HepG2 (cell line): ENCODE measurements at regions not wholly inside any gene's neighbourhood (a gene's known extent, or its start where the extent isn't known, plus 50 kb on each side); places are given as distances from the start of the nearest gene placed in this dataset.

Experiments used
- ATAC-seq: fragments of 200-7000 bp; cut with Tn5 transposase; 3 replicates; pipeline ENCODE4 v1.9.1; 2020; ENCODE audit warnings: mild to moderate bottlenecking, moderate library complexity
- BruUV-seq: library from RNA; stranded (reverse); fragments of 400-500 nt; replicated peaks from 2 replicates; lab custom pipeline; 2021; lab: Mats Ljungman, UMichigan
- CTCF ChIA-PET: fragments of 300-600 bp; formaldehyde crosslinking; extraction: SDS; loops from one replicate; lab custom pipeline; 2021; ENCODE audit warnings: low total read pairs, inconsistent platforms, low intra/inter-chr PET ratio; lab: Yijun Ruan, JAX
- POLR2A ChIA-PET: fragments of 350-600 bp; sonication (Branson Sonifier 250); formaldehyde crosslinking; loops from one replicate; lab custom pipeline; 2020; ENCODE audit warnings: antibody characterized with exemption, inconsistent platforms; lab: Yijun Ruan, JAX
- DNase-seq: peaks from one replicate; pipeline ENCODE4 v3.0.0-alpha.2; 2015; ENCODE audit warnings: low spot score
- FAIRE-seq: peaks from 3 replicates; lab custom pipeline; 2011; peaks lifted over from hg19 to GRCh38; lab: Jason Lieb, UNC
- H2AFZ ChIP-seq: one replicate; pipeline ENCODE4 v1.6.1; 2011; ENCODE audit warnings: low read length, inconsistent platforms
- H3K27ac ChIP-seq: fragments of 300-600 bp; 3 replicates; pipeline ENCODE4 v1.8.0; 2011; ENCODE audit warnings: mixed run types, mild to moderate bottlenecking, mixed read lengths, low read length, inconsistent platforms; ENCODE audit not compliant: insufficient read depth; ENCODE audit errors: extremely low read length
- H3K27me3 ChIP-seq, 2 experiments: fragments of 200-600 bp in 1 of 2; 2 replicates in 1 of 2; 3 replicates in 1 of 2; pipeline versions ENCODE4 v1.6.0 to v1.8.0; 2011; ENCODE audit warnings: low read length in 2 of 2, mild to moderate bottlenecking in 2 of 2, moderate library complexity in 2 of 2, inconsistent platforms in 1 of 2; ENCODE audit not compliant: insufficient read depth in 2 of 2, control insufficient read depth in 1 of 2
- H3K36me3 ChIP-seq, 2 experiments: fragments of 200-600 bp in 1 of 2; replicated peaks in 1 of 2; 2 replicates in 1 of 2; 3 replicates in 1 of 2; pipeline versions ENCODE4 v1.5.1 to v1.8.0; 2011; ENCODE audit warnings: low read length in 2 of 2, inconsistent platforms in 1 of 2; ENCODE audit not compliant: insufficient read depth in 2 of 2, control insufficient read depth in 1 of 2
- H3K4me1 ChIP-seq: 2 replicates; pipeline ENCODE4 v1.5.1; 2012; ENCODE audit warnings: low read length, inconsistent platforms; ENCODE audit not compliant: insufficient read depth
- H3K4me2 ChIP-seq: 2 replicates; pipeline ENCODE4 v1.6.0; 2011; ENCODE audit warnings: low read depth, low read length, inconsistent platforms
- H3K4me3 ChIP-seq, 3 experiments: fragments of 200-600 bp in 1 of 3; sonication (generic), shearing (Covaris generic) in 1 of 3; replicated peaks in 1 of 3; 2 replicates each; pipeline ENCODE4 v1.5.1; 2011 to 2016; ENCODE audit warnings: low read length in 3 of 3, inconsistent platforms in 2 of 3, low read depth in 2 of 3, mild to moderate bottlenecking in 2 of 3, control low read depth in 1 of 3, mixed read lengths in 1 of 3; ENCODE audit not compliant: insufficient read depth in 1 of 3
- H3K79me2 ChIP-seq: one replicate; pipeline ENCODE4 v1.6.1; 2011; ENCODE audit warnings: low read length, inconsistent platforms; ENCODE audit not compliant: insufficient read depth
- H3K9ac ChIP-seq: 2 replicates; pipeline ENCODE4 v1.6.0; 2011; ENCODE audit warnings: mild to moderate bottlenecking, low read depth, low read length, inconsistent platforms; ENCODE audit not compliant: insufficient read depth
- H3K9me3 ChIP-seq: 2 replicates; pipeline ENCODE4 v1.5.1; 2012; ENCODE audit warnings: mild to moderate bottlenecking, low read length
- H4K20me1 ChIP-seq: 2 replicates; pipeline ENCODE4 v1.6.0; 2011; ENCODE audit warnings: inconsistent platforms, mild to moderate bottlenecking, low read length, moderate library complexity; ENCODE audit not compliant: insufficient read depth
- ATAD3A ChIP-seq: sonication (generic); formaldehyde crosslinking; IDR thresholded peaks from 2 replicates; pipeline ENCODE4 v1.4.0; 2020; ENCODE audit warnings: missing genetic modification reagents
- CHCHD3 ChIP-seq: sonication (generic); formaldehyde crosslinking; IDR thresholded peaks from 2 replicates; pipeline ENCODE4 v1.8.0; 2022; ENCODE audit warnings: mild to moderate bottlenecking, missing genetic modification reagents, moderate library complexity
- DNMT1 ChIP-seq: sonication (generic); formaldehyde crosslinking; IDR thresholded peaks from 2 replicates; pipeline ENCODE4 v1.5.1; 2020; ENCODE audit warnings: mild to moderate bottlenecking, missing genetic modification reagents
- ELF3 ChIP-seq: IDR thresholded peaks from 2 replicates; pipeline ENCODE4 v1.6.1; 2016; ENCODE audit warnings: missing genetic modification reagents, missing compliant biosample characterization
- FOXA3 ChIP-seq: IDR thresholded peaks from 2 replicates; pipeline ENCODE4 v1.6.1; 2016; ENCODE audit warnings: missing genetic modification reagents, missing compliant biosample characterization
- HNF4A ChIP-seq: sonication (generic); formaldehyde crosslinking; IDR thresholded peaks from 2 replicates; pipeline ENCODE4 v1.4.0; 2020; ENCODE audit warnings: missing genetic modification reagents
- ISL2 ChIP-seq: sonication (generic); formaldehyde crosslinking; IDR thresholded peaks from 2 replicates; pipeline ENCODE4 v1.5.0; 2020; ENCODE audit warnings: missing genetic modification reagents
- KDM5B ChIP-seq: sonication (generic); formaldehyde crosslinking; IDR thresholded peaks from 2 replicates; pipeline ENCODE4 v1.4.0; 2020; ENCODE audit warnings: missing genetic modification reagents, mild to moderate bottlenecking, borderline replicate concordance
- PITX1 ChIP-seq: sonication (generic); formaldehyde crosslinking; IDR thresholded peaks from 2 replicates; pipeline ENCODE4 v1.5.1; 2020; ENCODE audit warnings: mild to moderate bottlenecking, missing genetic modification reagents
- RELA ChIP-seq: sonication (generic); formaldehyde crosslinking; IDR thresholded peaks from 2 replicates; pipeline ENCODE4 v1.4.0; 2020; ENCODE audit warnings: missing genetic modification reagents
- RORA ChIP-seq: sonication (generic); formaldehyde crosslinking; IDR thresholded peaks from 2 replicates; pipeline ENCODE4 v1.5.0; 2020; ENCODE audit warnings: mild to moderate bottlenecking, missing genetic modification reagents, moderate library complexity
- SIN3B ChIP-seq: fragments of 150-350 bp; IDR thresholded peaks from 2 replicates; pipeline ENCODE4 v1.6.1; 2014; ENCODE audit warnings: low read length
- SP5 ChIP-seq: IDR thresholded peaks from 2 replicates; pipeline ENCODE4 v1.6.1; 2016; ENCODE audit warnings: low read depth, borderline replicate concordance
- STAG1 ChIP-seq: sonication (generic); formaldehyde crosslinking; IDR thresholded peaks from 2 replicates; pipeline ENCODE4 v1.4.0; 2020; ENCODE audit warnings: missing genetic modification reagents
- TOPORS ChIP-seq: sonication (generic); formaldehyde crosslinking; IDR thresholded peaks from 2 replicates; pipeline ENCODE4 v1.8.0; 2023; ENCODE audit warnings: mild to moderate bottlenecking, missing genetic modification reagents
- YY1 ChIP-seq: IDR thresholded peaks from 2 replicates; pipeline ENCODE4 v1.6.1; 2011; ENCODE audit warnings: low read length, low read depth, moderate library complexity, mild to moderate bottlenecking; ENCODE audit not compliant: insufficient read depth, insufficient replicate concordance
- ZFP62 ChIP-seq: sonication (generic); formaldehyde crosslinking; IDR thresholded peaks from 2 replicates; pipeline ENCODE4 v1.4.0; 2020; ENCODE audit warnings: missing genetic modification reagents
- ZNF138 ChIP-seq: sonication (generic); formaldehyde crosslinking; IDR thresholded peaks from 2 replicates; pipeline ENCODE4 v1.5.0; 2020; ENCODE audit warnings: mild to moderate bottlenecking, low read depth, missing genetic modification reagents
- ZNF335 ChIP-seq: sonication (generic); formaldehyde crosslinking; IDR thresholded peaks from 2 replicates; pipeline ENCODE4 v1.4.0; 2020; ENCODE audit warnings: missing genetic modification reagents
- ZNF749 ChIP-seq: sonication (generic); formaldehyde crosslinking; IDR thresholded peaks from 2 replicates; pipeline ENCODE4 v1.8.0; 2022; ENCODE audit warnings: mild to moderate bottlenecking, missing genetic modification reagents, moderate library complexity, borderline replicate concordance
- WGBS: methylation state at CpG from one replicate; pipeline ENCODE4 v1.1.6; 2017; ENCODE audit warnings: low lambda C conversion rate; 5-methylcytosine and 5-hydroxymethylcytosine counted together
- in situ Hi-C: cut with HindIII; loops from 2 replicates; pipeline ENCODE4 v1.10.0; 2017; ENCODE audit warnings: low pct_unique_long_range_greater_than_20kb; ENCODE audit not compliant: extremely low pct_ligation_motif_present
- intact Hi-C: fragments of 100-400 bp; cut with micrococcal nuclease; formaldehyde crosslinking; loops from one replicate; pipeline ENCODE4 v1.10.0; 2022; ENCODE audit not compliant: unreplicated experiment

- Histone ChIP-seq H4K20me1 (no peaks in the 10 kb centered on the region), H3K4me1 (no peaks in the 10 kb centered on the region), H3K9me3 (no peaks in the 10 kb centered on the region), H3K4me2 (no peak overlapping the region), H3K9ac (no peak overlapping the region), H3K4me3 (no peak overlapping the region), H2AFZ (no peak overlapping the region), H3K79me2 (no peaks in the 10 kb centered on the region), H3K27me3 (peaks cover 0 to 12% of the 10 kb centered on the region in 2 experiments; a peak in 4 of 5 replicates), H3K27ac (no peak overlapping the region), H3K36me3 (no peaks in the 10 kb centered on the region)
- FAIRE-seq (no peak), ATAC-seq (no peak), DNase-seq (no peak)
- no TSS peak for BruUV-seq
- ChIA-PET POLR2A (no interaction called here), CTCF (no interaction called here)
- in situ Hi-C loops = no loop called here
- intact Hi-C loops = no loop called here
- TF ChIP-seq ELF3 (CRISPR knock-in tag) = no peak
- no peak for TF ChIP-seq SIN3B
- WGBS = 25% methylated on average over 2 of the region's 2 CpGs
Observed at GRCh38 chr5:159414021-159414420, 83.7 kb upstream of the IL12B start.

DNA sequence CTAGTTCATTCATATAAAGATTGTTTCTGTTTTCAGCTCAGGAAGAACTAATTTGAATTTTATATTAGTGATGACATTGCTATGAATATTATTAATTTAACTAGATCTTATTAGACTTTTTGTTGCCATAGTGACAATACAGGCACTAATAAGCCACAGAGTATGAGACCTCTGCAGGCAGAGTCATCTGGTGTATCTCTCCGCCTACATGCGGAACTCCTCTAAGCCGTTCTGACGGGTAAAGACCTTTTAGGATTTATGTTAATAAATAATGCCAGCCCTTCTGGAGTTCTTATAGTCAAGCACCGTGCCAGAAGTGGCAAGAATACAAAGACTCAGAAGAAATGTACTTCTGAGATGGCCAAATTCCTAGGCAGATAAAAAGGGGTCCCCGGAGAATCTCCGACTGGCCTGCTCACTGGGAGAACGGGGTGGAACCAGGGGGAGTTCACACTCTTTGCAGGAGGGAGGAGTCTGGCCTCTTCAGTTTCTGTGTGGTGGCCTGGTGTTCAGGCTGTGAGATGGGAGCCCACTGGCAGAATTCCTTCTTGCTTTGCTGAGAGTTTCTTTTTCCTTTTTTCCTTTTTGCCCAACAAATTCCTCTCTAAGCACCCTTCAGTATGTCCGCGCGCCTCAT, 85.1 kb upstream of the IL12B start:
- no peaks in the 10 kb centered on the region for H4K20me1 ChIP-seq
- H2AFZ ChIP-seq = no peak overlapping the region
- intact Hi-C loops = no loop called here
- ChIA-PET POLR2A (no interaction called here), CTCF (no interaction called here)
- no peak for DNase-seq
- no peak overlapping the region for H3K4me2 ChIP-seq
- H3K27ac ChIP-seq = no peak overlapping the region
- FAIRE-seq = no peak
- no peaks in the 10 kb centered on the region for H3K36me3 ChIP-seq
- ATAC-seq = no peak
- no peaks in the 10 kb centered on the region for H3K79me2 ChIP-seq
- BruUV-seq = no TSS peak
- TF ChIP-seq ATAD3A (no peak), RORA (CRISPR knock-in tag) (no peak), KDM5B (CRISPR knock-in tag) (no peak), ZFP62 (no peak), SP5 (CRISPR knock-in tag) (no peak), PITX1 (no peak), DNMT1 (CRISPR knock-in tag) (no peak), YY1 (no peak), STAG1 (no peak), HNF4A (no peak), ZNF138 (CRISPR knock-in tag) (no peak), ZNF749 (no peak), RELA (CRISPR knock-in tag) (no peak), CHCHD3 (CRISPR knock-in tag) (no peak), ISL2 (no peak), TOPORS (CRISPR knock-in tag) (no peak), ZNF335 (no peak), FOXA3 (CRISPR knock-in tag) (no peak)
- H3K4me1 ChIP-seq = no peaks in the 10 kb centered on the region
- 63% methylated on average over 11 of the region's 11 CpGs for WGBS
- H3K27me3 ChIP-seq = peaks cover 0 to 12% of the 10 kb centered on the region in 2 experiments; a peak in 3 of 5 replicates
- in situ Hi-C loops = no loop called here
- H3K9me3 ChIP-seq = no peaks in the 10 kb centered on the region
- H3K9ac ChIP-seq = no peak overlapping the region
- H3K4me3 ChIP-seq = no peak overlapping the region
